Esophagus squamous epithelium (tissue), 5 donors: ENCODE measurements at regions not wholly inside any gene's neighbourhood (a gene's known extent, or its start where the extent isn't known, plus 50 kb on each side); places are given as distances from the start of the nearest gene placed in this dataset.

Experiments used
- DNase-seq: peaks from one replicate; lab custom pipeline; 2025; lab: John Stamatoyannopoulos, UW
- H3K27ac ChIP-seq, 4 donors: fragments of 200-600 bp; sonication (generic); one replicate each; pipeline ENCODE4 v1.5.1; 2016 to 2019; ENCODE audit warnings: mild to moderate bottlenecking in 1 of 4
- H3K27me3 ChIP-seq, 4 donors: fragments of 200-600 bp; sonication (generic); 1 replicate in 3 of 4; 2 replicates in 1 of 4; pipeline versions ENCODE4 v1.5.1 to v1.6.0; 2017 to 2021; ENCODE audit warnings: antibody characterized with exemption in 1 of 4
- H3K36me3 ChIP-seq, 3 donors: fragments of 200-600 bp; sonication (generic); one replicate each; pipeline ENCODE4 v1.5.1; 2016 to 2019
- H3K4me1 ChIP-seq, 3 donors: fragments of 200-600 bp; sonication (generic); one replicate each; pipeline ENCODE4 v1.5.1; 2017 to 2019
- H3K4me3 ChIP-seq, 4 donors: fragments of 200-600 bp; sonication (generic); 1 replicate in 3 of 4; 2 replicates in 1 of 4; pipeline ENCODE4 v1.5.1; 2016 to 2019; ENCODE audit warnings: mild to moderate bottlenecking in 2 of 4, moderate library complexity in 1 of 4
- H3K9me3 ChIP-seq, 3 donors: fragments of 200-600 bp; sonication (generic); one replicate each; pipeline ENCODE4 v1.5.1; 2016 to 2019
- CTCF ChIP-seq, 6 experiments: fragments of 450-650 bp in 4 of 6; fragments of 200-600 bp in 2 of 6; sonication (generic) in 2 of 6; IDR thresholded peaks; one replicate each; pipeline ENCODE4 v1.5.1; 2016 to 2019; ENCODE audit warnings: antibody characterized with exemption in 6 of 6, mild to moderate bottlenecking in 4 of 6, moderate library complexity in 4 of 6
- POLR2A ChIP-seq, 4 donors: fragments of 450-650 bp; IDR thresholded peaks; one replicate each; pipeline ENCODE4 v1.6.1; 2017; ENCODE audit warnings: antibody characterized with exemption in 4 of 4, mild to moderate bottlenecking in 4 of 4, moderate library complexity in 3 of 4
- WGBS, 2 donors: methylation state at CpG; one replicate each; pipeline ENCODE4 v1.1.5; 2018; 5-methylcytosine and 5-hydroxymethylcytosine counted together
- intact Hi-C: fragments of 100-400 bp; cut with DNase I; formaldehyde crosslinking; loops from one replicate; pipeline ENCODE4 v1.15.0; 2022
- donor health status: DM: yes; HTN: yes; CAD: no.

- Histone ChIP-seq H3K36me3 (no peaks in the 10 kb centered on the region), H3K9me3 (peaks cover 0 to 8% (median 0%) of the 10 kb centered on the region in 3 donors), H3K27me3 (no peaks in the 10 kb centered on the region), H3K4me3 (no peak overlapping the region), H3K4me1 (peaks cover 0 to 8% (median 0%) of the 10 kb centered on the region in 3 donors), H3K27ac (no peak overlapping the region)
- intact Hi-C loops = no loop called here
- no peak for DNase-seq
- WGBS, 2 donors = 82 to 92% methylated on average over 3 to 4 of the region's 4 CpGs
- TF ChIP-seq POLR2A (IDR thresholded peaks at IDR 0.05) (no peak), CTCF (IDR thresholded peaks at IDR 0.05) (no peak)
Measured at GRCh38 chr6:16035488-16036080, 93.3 kb upstream of the MYLIP start.

GRCh38 chr6:16033214-16033613 lies 95.7 kb upstream of the MYLIP start:
- no peaks in the 10 kb centered on the region for H3K27me3 ChIP-seq
- no peak overlapping the region for H3K27ac ChIP-seq
- H3K4me3 ChIP-seq = no peak overlapping the region
- WGBS, 2 donors = 50 to 55% methylated on average over 3 of the region's 3 CpGs
- intact Hi-C loops = no loop called here
- no peak for TF ChIP-seq POLR2A (IDR thresholded peaks at IDR 0.05)
- TF ChIP-seq CTCF (IDR thresholded peaks at IDR 0.05) = no peak
- H3K4me1 ChIP-seq = peaks cover 0 to 8% (median 0%) of the 10 kb centered on the region in 3 donors
- H3K9me3 ChIP-seq = peaks cover 0 to 8% (median 0%) of the 10 kb centered on the region in 3 donors
- no peaks in the 10 kb centered on the region for H3K36me3 ChIP-seq
- no peak for DNase-seq

GRCh38 chr6:16031278-16031981 lies 97.5 kb upstream of the MYLIP start:
- Histone ChIP-seq H3K4me3 (no peak overlapping the region), H3K27me3 (no peaks in the 10 kb centered on the region)
- DNase-seq = no peak

GRCh38 chr6:16028966-16029365 lies 99.9 kb upstream of the MYLIP start:
- Histone ChIP-seq H3K4me3 (no peak overlapping the region), H3K9me3 (peaks cover 0 to 8% (median 0%) of the 10 kb centered on the region in 3 donors), H3K27me3 (no peaks in the 10 kb centered on the region), H3K4me1 (no peaks in the 10 kb centered on the region), H3K27ac (no peak overlapping the region), H3K36me3 (no peaks in the 10 kb centered on the region)
- 79 to 80% methylated on average over 3 of the region's 3 CpGs for WGBS, 2 donors
- TF ChIP-seq POLR2A (IDR thresholded peaks at IDR 0.05) (no peak), CTCF (IDR thresholded peaks at IDR 0.05) (no peak)
- DNase-seq = no peak
- intact Hi-C loops = no loop called here

More at GRCh38 chr6:16031278-16031981, 97.5 kb upstream of the MYLIP start:
- intact Hi-C loops = no loop called here
- no peak overlapping the region for H3K27ac ChIP-seq
- 67 to 73% methylated on average over 5 to 6 of the region's 6 CpGs for WGBS, 2 donors
- TF ChIP-seq POLR2A (IDR thresholded peaks at IDR 0.05) (no peak), CTCF (IDR thresholded peaks at IDR 0.05) (no peak)
- no peaks in the 10 kb centered on the region for H3K36me3 ChIP-seq
- H3K4me1 ChIP-seq = no peaks in the 10 kb centered on the region
- H3K9me3 ChIP-seq = peaks cover 0 to 8% (median 0%) of the 10 kb centered on the region in 3 donors

- no peak for TF ChIP-seq POLR2A (IDR thresholded peaks at IDR 0.05)
- TF ChIP-seq CTCF (IDR thresholded peaks at IDR 0.05) = no peak
- Histone ChIP-seq H3K9me3 (no peaks in the 10 kb centered on the region), H3K27me3 (no peaks in the 10 kb centered on the region), H3K4me3 (no peak overlapping the region), H3K36me3 (no peaks in the 10 kb centered on the region), H3K27ac (no peak overlapping the region), H3K4me1 (no peaks in the 10 kb centered on the region)
- WGBS, 2 donors = 62 to 67% methylated on average over 3 of the region's 3 CpGs
- intact Hi-C loops = no loop called here
- no peak for DNase-seq
Measured at GRCh38 chr6:16020259-16020658, 108.6 kb upstream of the MYLIP start.
